Astrocyte of the spinal cord (primary cell): ENCODE measurements at regions not wholly inside any gene's neighbourhood (a gene's known extent, or its start where the extent isn't known, plus 50 kb on each side); places are given as distances from the start of the nearest gene placed in this dataset.

Experiments used
- DNase-seq: peaks from one replicate; pipeline ENCODE4 v3.0.0; 2011; ENCODE audit warnings: low read depth, low spot score
- H3K4me3 ChIP-seq: 2 replicates; pipeline ENCODE4 v1.5.1; 2011; ENCODE audit warnings: low read depth, mild to moderate bottlenecking, low read length, moderate library complexity
- in situ Hi-C: cut with HindIII; loops from 2 replicates; pipeline ENCODE4 v1.10.0; 2017; ENCODE audit warnings: low sequenced_read_pairs
- TF ChIP-seq, protein P1 (sequence below): IDR thresholded peaks from 2 replicates; pipeline ENCODE4 v1.5.1; 2012; ENCODE audit warnings: low read depth, mild to moderate bottlenecking, low read length, inconsistent platforms

GRCh38 chr9:89798547-89799120 is 193.8 kb downstream of the GADD45G start:
- no peak for DNase-seq
- H3K4me3 ChIP-seq = no peak overlapping the region
- TF ChIP-seq, protein P1, sequence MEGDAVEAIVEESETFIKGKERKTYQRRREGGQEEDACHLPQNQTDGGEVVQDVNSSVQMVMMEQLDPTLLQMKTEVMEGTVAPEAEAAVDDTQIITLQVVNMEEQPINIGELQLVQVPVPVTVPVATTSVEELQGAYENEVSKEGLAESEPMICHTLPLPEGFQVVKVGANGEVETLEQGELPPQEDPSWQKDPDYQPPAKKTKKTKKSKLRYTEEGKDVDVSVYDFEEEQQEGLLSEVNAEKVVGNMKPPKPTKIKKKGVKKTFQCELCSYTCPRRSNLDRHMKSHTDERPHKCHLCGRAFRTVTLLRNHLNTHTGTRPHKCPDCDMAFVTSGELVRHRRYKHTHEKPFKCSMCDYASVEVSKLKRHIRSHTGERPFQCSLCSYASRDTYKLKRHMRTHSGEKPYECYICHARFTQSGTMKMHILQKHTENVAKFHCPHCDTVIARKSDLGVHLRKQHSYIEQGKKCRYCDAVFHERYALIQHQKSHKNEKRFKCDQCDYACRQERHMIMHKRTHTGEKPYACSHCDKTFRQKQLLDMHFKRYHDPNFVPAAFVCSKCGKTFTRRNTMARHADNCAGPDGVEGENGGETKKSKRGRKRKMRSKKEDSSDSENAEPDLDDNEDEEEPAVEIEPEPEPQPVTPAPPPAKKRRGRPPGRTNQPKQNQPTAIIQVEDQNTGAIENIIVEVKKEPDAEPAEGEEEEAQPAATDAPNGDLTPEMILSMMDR = no peak
- in situ Hi-C loops = no loop called here

- no peak for DNase-seq
- TF ChIP-seq, protein P1 = no peak
- H3K4me3 ChIP-seq = no peak overlapping the region
- in situ Hi-C loops = no loop called here
Observed at GRCh38 chr9:89799221-89799620, 194.4 kb downstream of the GADD45G start.

DNA sequence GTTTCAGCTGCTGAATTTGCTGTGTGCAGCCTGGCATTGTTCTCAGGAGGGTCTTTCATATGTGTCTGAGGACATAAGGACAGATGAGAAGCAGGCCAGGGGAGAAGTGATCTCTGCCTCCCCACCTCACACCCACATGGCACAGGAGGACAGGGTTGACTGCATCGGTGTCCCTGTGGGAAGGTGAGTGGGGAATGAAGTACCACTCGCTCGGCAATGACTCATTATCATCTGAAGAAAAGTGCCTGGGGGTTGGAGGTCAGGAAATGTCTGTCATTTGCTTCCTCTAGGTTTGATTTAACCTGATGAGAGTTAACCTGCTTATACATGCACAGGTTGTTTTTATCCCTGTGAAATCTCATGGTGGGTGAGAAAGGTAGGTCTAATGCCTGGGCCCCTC is 195.0 kb downstream of the GADD45G start:
- TF ChIP-seq, protein P1 = no peak
- in situ Hi-C loops = no loop called here
- no peak overlapping the region for H3K4me3 ChIP-seq
- DNase-seq = no peak

GRCh38 chr9:89801341-89801740 is 196.5 kb downstream of the GADD45G start:
- in situ Hi-C loops = no loop called here
- TF ChIP-seq, protein P1 = no peak
- DNase-seq = no peak
- no peak overlapping the region for H3K4me3 ChIP-seq

GRCh38 chr9:89801742-89802670 is 197.2 kb downstream of the GADD45G start:
- H3K4me3 ChIP-seq = no peak overlapping the region
- DNase-seq = no peak
- in situ Hi-C loops = no loop called here
- TF ChIP-seq, protein P1 = no peak

GRCh38 chr9:89802781-89803355 is 198.1 kb downstream of the GADD45G start:
- DNase-seq = peak; percentile 46
- no peak overlapping the region for H3K4me3 ChIP-seq
- TF ChIP-seq, protein P1 = no peak
- in situ Hi-C loops = no loop called here
